Panc1 (cell line): ENCODE measurements at regions not wholly inside any gene's neighbourhood (a gene's known extent, or its start where the extent isn't known, plus 50 kb on each side); places are given as distances from the start of the nearest gene placed in this dataset.

Source experiments
- ATAC-seq: fragments of 200-7000 bp; cut with Tn5 transposase; 2 replicates; pipeline ENCODE4 v1.9.1; 2020; ENCODE audit warnings: mild to moderate bottlenecking, moderate library complexity
- BruUV-seq: library from RNA; stranded (reverse); fragments of 400-500 nt; replicated peaks from 2 replicates; lab custom pipeline; 2021; lab: Mats Ljungman, UMichigan
- CTCF ChIA-PET: fragments of 300-600 bp; sonication (Branson Sonifier 250); formaldehyde crosslinking; loops from one replicate; lab custom pipeline; 2022; ENCODE audit warnings: antibody characterized with exemption; lab: Charles Lee
- POLR2A ChIA-PET: fragments of 300-600 bp; sonication (Branson Sonifier 250); formaldehyde crosslinking; loops from one replicate; lab custom pipeline; 2022; ENCODE audit warnings: antibody characterized with exemption; lab: Charles Lee
- DNase-seq: peaks from one replicate; pipeline ENCODE4 v3.0.0-alpha.2; 2010; ENCODE audit warnings: low read depth, low spot score
- H3K27ac ChIP-seq: 2 replicates; pipeline ENCODE4 v1.5.1; 2011; ENCODE audit warnings: mild to moderate bottlenecking, low read length, inconsistent platforms
- H3K27me3 ChIP-seq: fragments of 200-500 bp; sonication (Bioruptor generic); 2 replicates; pipeline ENCODE4 v1.6.0; 2014; ENCODE audit warnings: low read length, inconsistent platforms; ENCODE audit not compliant: control insufficient read depth, insufficient read depth
- H3K36me3 ChIP-seq: fragments of 200-500 bp; sonication (Bioruptor generic); 2 replicates; pipeline ENCODE4 v1.5.1; 2014; ENCODE audit warnings: inconsistent platforms, mild to moderate bottlenecking, low read length, moderate library complexity; ENCODE audit not compliant: control insufficient read depth, insufficient read depth
- H3K4me1 ChIP-seq: 2 replicates; pipeline ENCODE4 v1.5.1; 2011; ENCODE audit warnings: inconsistent platforms, mild to moderate bottlenecking, low read length, moderate library complexity; ENCODE audit not compliant: control insufficient read depth, insufficient read depth
- H3K4me3 ChIP-seq, 2 experiments: 2 replicates each; pipeline ENCODE4 v1.5.1; 2011 to 2012; ENCODE audit warnings: low read depth in 2 of 2, low read length in 2 of 2, mild to moderate bottlenecking in 2 of 2, inconsistent platforms in 1 of 2, moderate library complexity in 1 of 2
- H3K9me3 ChIP-seq: fragments of 200-500 bp; sonication (Bioruptor generic); 2 replicates; pipeline ENCODE4 v1.5.1; 2014; ENCODE audit warnings: low read depth, mild to moderate bottlenecking, inconsistent platforms, low read length, moderate library complexity; ENCODE audit not compliant: control insufficient read depth, insufficient read depth
- POLR2AphosphoS5 ChIP-seq: IDR thresholded peaks from 2 replicates; pipeline ENCODE4 v1.6.1; 2012; ENCODE audit warnings: mild to moderate bottlenecking, low read depth, low read length, moderate library complexity
- SIN3A ChIP-seq: IDR thresholded peaks from 2 replicates; pipeline ENCODE4 v1.6.1; 2012; ENCODE audit warnings: low read depth, mild to moderate bottlenecking, low read length, moderate library complexity, borderline replicate concordance; ENCODE audit not compliant: insufficient read depth
- TCF7L2 ChIP-seq: IDR thresholded peaks from 2 replicates; pipeline ENCODE4 v1.6.1; 2011; ENCODE audit warnings: mild to moderate bottlenecking, low read depth, low read length, inconsistent platforms
- in situ Hi-C: cut with HindIII; loops from 2 replicates; pipeline ENCODE4 v1.10.0; 2016; ENCODE audit warnings: low sequenced_read_pairs, low pct_unique_long_range_greater_than_20kb
- intact Hi-C: fragments of 100-400 bp; cut with micrococcal nuclease; formaldehyde crosslinking; loops from one replicate; pipeline ENCODE4 v1.10.0; 2022; ENCODE audit not compliant: unreplicated experiment
- TF ChIP-seq, protein P1 (sequence below): fragments of 450-650 bp; IDR thresholded peaks from 2 replicates; pipeline ENCODE4 v1.5.1; 2017; ENCODE audit warnings: mild to moderate bottlenecking
- TF ChIP-seq, protein P2 (sequence below), 2 experiments: IDR thresholded peaks; 2 replicates each; pipeline ENCODE4 v1.6.1; 2011 to 2012; ENCODE audit warnings: low read depth in 2 of 2, control low read depth in 1 of 2, low read length in 1 of 2, mild to moderate bottlenecking in 1 of 2, moderate library complexity in 1 of 2; ENCODE audit not compliant: insufficient read depth in 1 of 2

DNA sequence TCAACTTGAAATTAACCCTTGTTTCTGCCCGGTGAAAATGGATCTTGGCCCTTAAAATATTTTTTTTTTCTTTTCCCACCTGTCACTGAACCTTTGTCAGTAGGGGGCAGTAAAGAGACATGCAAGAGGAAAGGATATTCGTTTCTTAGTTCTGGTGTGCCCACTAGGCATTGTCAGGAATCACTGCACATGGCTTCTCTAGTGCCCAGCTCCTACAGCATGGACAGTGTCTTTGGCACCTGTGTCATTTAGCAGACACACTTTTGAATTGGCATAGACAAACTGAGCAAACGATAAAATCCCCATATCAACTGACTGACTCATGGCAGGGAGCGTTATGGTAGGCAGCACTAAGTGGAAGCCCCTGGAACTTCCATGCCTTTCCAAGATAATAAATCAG lies 1048.1 kb downstream of the BRINP3 start:
- Histone ChIP-seq H3K4me3 (no peak overlapping the region), H3K36me3 (no peaks in the 10 kb centered on the region), H3K4me1 (no peaks in the 10 kb centered on the region), H3K27ac (no peak overlapping the region), H3K27me3 (no peaks in the 10 kb centered on the region), H3K9me3 (no peaks in the 10 kb centered on the region)
- CTCF ChIA-PET: no interaction called here
- BruUV-seq: no TSS peak
- DNase-seq (peak; percentile 7), ATAC-seq (no peak)
- intact Hi-C loops (no loop called here), in situ Hi-C loops (no loop called here)
- POLR2A ChIA-PET: no interaction called here
- TF ChIP-seq, protein P1, sequence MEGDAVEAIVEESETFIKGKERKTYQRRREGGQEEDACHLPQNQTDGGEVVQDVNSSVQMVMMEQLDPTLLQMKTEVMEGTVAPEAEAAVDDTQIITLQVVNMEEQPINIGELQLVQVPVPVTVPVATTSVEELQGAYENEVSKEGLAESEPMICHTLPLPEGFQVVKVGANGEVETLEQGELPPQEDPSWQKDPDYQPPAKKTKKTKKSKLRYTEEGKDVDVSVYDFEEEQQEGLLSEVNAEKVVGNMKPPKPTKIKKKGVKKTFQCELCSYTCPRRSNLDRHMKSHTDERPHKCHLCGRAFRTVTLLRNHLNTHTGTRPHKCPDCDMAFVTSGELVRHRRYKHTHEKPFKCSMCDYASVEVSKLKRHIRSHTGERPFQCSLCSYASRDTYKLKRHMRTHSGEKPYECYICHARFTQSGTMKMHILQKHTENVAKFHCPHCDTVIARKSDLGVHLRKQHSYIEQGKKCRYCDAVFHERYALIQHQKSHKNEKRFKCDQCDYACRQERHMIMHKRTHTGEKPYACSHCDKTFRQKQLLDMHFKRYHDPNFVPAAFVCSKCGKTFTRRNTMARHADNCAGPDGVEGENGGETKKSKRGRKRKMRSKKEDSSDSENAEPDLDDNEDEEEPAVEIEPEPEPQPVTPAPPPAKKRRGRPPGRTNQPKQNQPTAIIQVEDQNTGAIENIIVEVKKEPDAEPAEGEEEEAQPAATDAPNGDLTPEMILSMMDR: peak; percentile 68
- TF ChIP-seq SIN3A: no peak

DNA sequence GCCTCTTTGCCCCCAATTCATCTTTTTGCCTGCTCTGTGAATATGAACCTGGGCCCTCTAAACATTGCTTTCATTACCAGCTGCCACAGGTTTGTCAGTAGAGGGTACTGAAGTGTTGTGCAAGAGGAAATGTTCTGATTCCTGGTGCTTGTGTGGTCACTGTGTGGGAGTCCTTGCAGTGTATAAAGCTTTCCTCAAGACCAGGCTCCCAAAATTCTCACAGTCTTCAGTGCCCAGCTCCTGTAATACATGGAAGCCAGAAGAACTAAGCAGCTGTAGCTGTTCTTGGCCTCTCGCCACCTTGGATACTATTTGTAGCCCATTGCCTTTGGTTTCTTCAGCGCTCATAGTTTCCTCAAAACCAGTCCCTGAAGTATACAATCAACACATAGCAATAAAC lies 1046.2 kb downstream of the BRINP3 start:
- ATAC-seq: no peak
- POLR2A ChIA-PET: no interaction called here
- intact Hi-C loops: no loop called here

DNA sequence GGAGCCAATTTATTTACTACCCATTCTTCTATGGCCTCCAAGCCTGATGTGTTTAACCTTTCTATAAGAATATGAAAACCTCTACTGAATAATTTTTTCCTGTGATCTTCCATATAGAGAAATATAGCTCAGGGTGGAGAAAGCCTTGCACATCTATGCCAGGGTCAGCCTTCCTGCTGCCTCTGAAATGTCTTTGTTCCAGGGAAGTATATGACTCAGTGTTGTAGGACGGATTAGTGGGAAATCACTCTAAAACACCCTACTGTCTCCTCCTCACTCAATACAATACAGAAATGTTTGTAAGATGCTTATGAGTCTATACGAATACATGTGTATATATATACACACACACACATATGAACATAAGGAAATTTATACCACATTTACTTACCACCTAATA lies 1044.9 kb downstream of the BRINP3 start:
- DNase-seq (no peak), ATAC-seq (no peak)
- no TSS peak for BruUV-seq
- Histone ChIP-seq H3K9me3 (no peaks in the 10 kb centered on the region), H3K4me3 (no peak overlapping the region), H3K27ac (no peak overlapping the region), H3K4me1 (no peaks in the 10 kb centered on the region), H3K36me3 (no peaks in the 10 kb centered on the region), H3K27me3 (no peaks in the 10 kb centered on the region)
- CTCF ChIA-PET: no interaction called here
- TF ChIP-seq, protein P1: no peak
- TF ChIP-seq, protein P2, sequence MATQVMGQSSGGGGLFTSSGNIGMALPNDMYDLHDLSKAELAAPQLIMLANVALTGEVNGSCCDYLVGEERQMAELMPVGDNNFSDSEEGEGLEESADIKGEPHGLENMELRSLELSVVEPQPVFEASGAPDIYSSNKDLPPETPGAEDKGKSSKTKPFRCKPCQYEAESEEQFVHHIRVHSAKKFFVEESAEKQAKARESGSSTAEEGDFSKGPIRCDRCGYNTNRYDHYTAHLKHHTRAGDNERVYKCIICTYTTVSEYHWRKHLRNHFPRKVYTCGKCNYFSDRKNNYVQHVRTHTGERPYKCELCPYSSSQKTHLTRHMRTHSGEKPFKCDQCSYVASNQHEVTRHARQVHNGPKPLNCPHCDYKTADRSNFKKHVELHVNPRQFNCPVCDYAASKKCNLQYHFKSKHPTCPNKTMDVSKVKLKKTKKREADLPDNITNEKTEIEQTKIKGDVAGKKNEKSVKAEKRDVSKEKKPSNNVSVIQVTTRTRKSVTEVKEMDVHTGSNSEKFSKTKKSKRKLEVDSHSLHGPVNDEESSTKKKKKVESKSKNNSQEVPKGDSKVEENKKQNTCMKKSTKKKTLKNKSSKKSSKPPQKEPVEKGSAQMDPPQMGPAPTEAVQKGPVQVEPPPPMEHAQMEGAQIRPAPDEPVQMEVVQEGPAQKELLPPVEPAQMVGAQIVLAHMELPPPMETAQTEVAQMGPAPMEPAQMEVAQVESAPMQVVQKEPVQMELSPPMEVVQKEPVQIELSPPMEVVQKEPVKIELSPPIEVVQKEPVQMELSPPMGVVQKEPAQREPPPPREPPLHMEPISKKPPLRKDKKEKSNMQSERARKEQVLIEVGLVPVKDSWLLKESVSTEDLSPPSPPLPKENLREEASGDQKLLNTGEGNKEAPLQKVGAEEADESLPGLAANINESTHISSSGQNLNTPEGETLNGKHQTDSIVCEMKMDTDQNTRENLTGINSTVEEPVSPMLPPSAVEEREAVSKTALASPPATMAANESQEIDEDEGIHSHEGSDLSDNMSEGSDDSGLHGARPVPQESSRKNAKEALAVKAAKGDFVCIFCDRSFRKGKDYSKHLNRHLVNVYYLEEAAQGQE (IDR thresholded peaks at IDR 0.05; ENCODE audit: insufficient read depth in 1 of 2, low read depth in 2 of 2, low read length in 1 of 2): no peak
- TF ChIP-seq POLR2AphosphoS5 (no peak), TCF7L2 (no peak), SIN3A (no peak)
- POLR2A ChIA-PET: no interaction called here
- in situ Hi-C loops (no loop called here), intact Hi-C loops (no loop called here)

More for the DNA sequence above, 1046.2 kb downstream of the BRINP3 start:
- no peak for DNase-seq
- Histone ChIP-seq H3K9me3 (no peaks in the 10 kb centered on the region), H3K36me3 (no peaks in the 10 kb centered on the region), H3K27ac (no peak overlapping the region), H3K4me3 (no peak overlapping the region), H3K4me1 (no peaks in the 10 kb centered on the region), H3K27me3 (no peaks in the 10 kb centered on the region)
- BruUV-seq: no TSS peak
- CTCF ChIA-PET: interaction anchor here (0.6 kb wide), 1 partner anchor 845 kb away, joined by 3 read pairs; no protein-coding TSS in a partner anchor
- in situ Hi-C loops: no loop called here
- TF ChIP-seq, protein P1: 0 out of 2 replicates have a peak, but pooled peaks have one; percentile 5
- no peak for TF ChIP-seq SIN3A
